Activated CD8-positive, alpha-beta memory T cell treated with anti-CD3 and anti-CD28 coated beads for 48 hours (primary cell): ENCODE measurements at regions not wholly inside any gene's neighbourhood (a gene's known extent, or its start where the extent isn't known, plus 50 kb on each side); places are given as distances from the start of the nearest gene placed in this dataset.
"Not testable (repeated sequence)": the region's sequence is repeated elsewhere in the genome, so short reads cannot be mapped to it uniquely, and the experiment has no call there.

Experiments
- DNase-seq, 3 experiments: peaks; one replicate each; pipeline ENCODE4 v3.0.0-alpha.2; 2020; ENCODE audit warnings: low read depth in 2 of 3, low spot score in 2 of 3

GRCh38 chr14:101307162-101307561, 254.1 kb upstream of the DIO3 start:
- DNase-seq = not testable (repeated sequence)

- DNase-seq = not testable (repeated sequence)
These were observed 250.1 kb upstream of the DIO3 start for GRCh38 chr14:101311186-101311585.

GRCh38 chr14:101313268-101313667, 248.0 kb upstream of the DIO3 start:
- no peak for DNase-seq

GRCh38 chr14:101315802-101316296, 245.4 kb upstream of the DIO3 start:
- DNase-seq = no peak

- DNase-seq = no peak
These were observed 243.0 kb upstream of the DIO3 start for GRCh38 chr14:101318271-101318670.

- no peak for DNase-seq
These were observed 240.9 kb upstream of the DIO3 start for GRCh38 chr14:101320396-101320795.

- DNase-seq = no peak
These were observed 239.1 kb upstream of the DIO3 start for GRCh38 chr14:101322223-101322622.

GRCh38 chr14:101323111-101323510, 238.2 kb upstream of the DIO3 start:
- DNase-seq = no peak

GRCh38 chr14:101323614-101324235, 237.6 kb upstream of the DIO3 start:
- DNase-seq = not testable (repeated sequence)

GRCh38 chr14:101325319-101325718, 236.0 kb upstream of the DIO3 start:
- DNase-seq = no peak

- no peak for DNase-seq
These were observed 232.8 kb upstream of the DIO3 start for GRCh38 chr14:101328412-101329028.

GRCh38 chr14:101330416-101331140, 230.7 kb upstream of the DIO3 start:
- DNase-seq = no peak

- DNase-seq = no peak
These were observed 230.2 kb upstream of the DIO3 start for GRCh38 chr14:101331141-101331525.

GRCh38 chr14:101331661-101332169, 229.6 kb upstream of the DIO3 start:
- no peak for DNase-seq

GRCh38 chr14:101332281-101332680, 229.0 kb upstream of the DIO3 start:
- no peak for DNase-seq

- DNase-seq = no peak
These were observed 227.7 kb upstream of the DIO3 start for GRCh38 chr14:101333335-101334280.

- no peak for DNase-seq
These were observed 226.6 kb upstream of the DIO3 start for GRCh38 chr14:101334656-101335055.

- DNase-seq = no peak
These were observed 226.1 kb upstream of the DIO3 start for GRCh38 chr14:101335061-101335661.

GRCh38 chr14:101336183-101336582, 225.1 kb upstream of the DIO3 start:
- DNase-seq = no peak

- DNase-seq = no peak
These were observed 224.2 kb upstream of the DIO3 start for GRCh38 chr14:101337053-101337452.

GRCh38 chr14:101340556-101340955, 220.7 kb upstream of the DIO3 start:
- DNase-seq = no peak
